ENCODE measurements at regions not wholly inside any gene's neighbourhood (a gene's known extent, or its start where the extent isn't known, plus 50 kb on each side); places are given as distances from the start of the nearest gene placed in this dataset.

DNA sequence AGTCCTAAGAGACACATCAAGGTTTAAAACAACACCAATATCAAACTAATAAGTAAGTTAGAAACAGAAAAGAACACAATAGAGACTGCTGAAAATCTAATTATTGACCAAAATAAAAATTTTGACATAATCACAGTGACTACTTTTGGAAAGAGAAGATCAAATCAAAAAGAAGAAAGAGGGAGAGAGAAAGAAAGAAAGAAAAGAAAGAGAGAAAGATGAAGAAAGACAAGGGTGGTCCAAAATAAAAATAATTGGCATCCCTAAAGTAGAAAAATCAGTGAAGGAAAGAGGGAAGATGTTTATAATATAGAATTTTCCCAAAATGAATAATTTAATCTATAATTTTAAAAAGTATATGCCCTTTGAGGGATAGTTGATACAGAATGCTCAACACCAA lies 118.8 kb upstream of the VIPR2 start:
- DNase-seq (ENCODE audit: low read depth): no peak

DNA sequence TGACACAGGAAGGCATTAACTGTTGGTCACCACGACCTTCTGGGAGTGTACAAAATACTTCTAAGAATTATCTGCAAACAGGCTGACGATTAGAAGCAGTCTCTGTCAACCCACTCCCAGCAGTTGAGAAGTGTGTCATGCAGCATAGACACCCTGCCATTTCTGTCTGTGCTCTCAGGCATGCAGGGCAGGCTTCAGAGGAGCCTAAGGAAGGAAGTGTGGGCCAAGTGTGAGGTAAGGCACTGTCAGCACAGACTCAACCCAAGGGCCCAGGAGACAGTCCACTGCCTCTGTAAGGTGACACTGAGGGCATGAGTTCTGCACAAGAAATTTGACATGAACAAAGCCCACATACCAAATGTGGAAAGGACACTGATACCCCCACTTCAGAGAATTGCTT lies 109.0 kb upstream of the VIPR2 start:
- no peak for DNase-seq (ENCODE audit: low read depth)

DNA sequence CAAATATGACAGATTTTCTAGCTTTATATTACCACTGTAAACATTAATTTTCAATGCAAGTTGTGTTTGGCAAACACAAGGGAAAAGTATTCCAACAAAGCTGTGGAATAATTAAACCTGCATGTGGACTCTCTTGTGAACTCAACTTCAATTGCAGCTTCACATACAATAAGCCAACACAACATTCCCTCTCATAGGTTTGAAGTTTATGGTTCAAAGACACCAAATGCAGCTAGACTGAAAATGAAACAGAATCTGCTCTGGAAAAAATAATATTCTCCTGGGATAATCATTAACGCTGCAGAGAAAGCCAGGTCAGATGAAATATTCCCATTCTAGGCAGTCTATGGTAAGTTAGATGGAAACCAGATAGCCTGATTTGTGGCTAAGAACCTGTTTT lies 105.8 kb upstream of the VIPR2 start:
- DNase-seq (ENCODE audit: low read depth): no peak

DNA sequence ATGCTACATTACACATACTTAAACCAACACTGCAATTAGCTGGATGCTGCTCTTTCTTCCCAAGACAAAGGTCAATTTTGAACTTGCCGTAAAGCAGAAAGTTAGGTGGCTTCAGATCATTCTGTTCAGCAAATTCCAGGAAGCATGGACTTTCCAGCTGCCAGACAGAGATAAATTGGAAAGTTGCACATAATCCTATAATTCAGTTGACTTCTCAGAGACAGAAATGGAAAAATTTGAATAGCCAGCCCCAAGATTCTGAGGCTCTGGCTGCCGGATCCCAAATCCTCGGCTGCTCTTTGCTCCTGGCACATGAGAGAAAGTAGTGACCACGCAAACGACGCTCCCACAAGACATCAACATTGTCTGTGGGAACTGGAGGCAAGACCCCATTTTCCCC lies 105.0 kb upstream of the VIPR2 start:
- no peak for DNase-seq (ENCODE audit: low read depth)

DNA sequence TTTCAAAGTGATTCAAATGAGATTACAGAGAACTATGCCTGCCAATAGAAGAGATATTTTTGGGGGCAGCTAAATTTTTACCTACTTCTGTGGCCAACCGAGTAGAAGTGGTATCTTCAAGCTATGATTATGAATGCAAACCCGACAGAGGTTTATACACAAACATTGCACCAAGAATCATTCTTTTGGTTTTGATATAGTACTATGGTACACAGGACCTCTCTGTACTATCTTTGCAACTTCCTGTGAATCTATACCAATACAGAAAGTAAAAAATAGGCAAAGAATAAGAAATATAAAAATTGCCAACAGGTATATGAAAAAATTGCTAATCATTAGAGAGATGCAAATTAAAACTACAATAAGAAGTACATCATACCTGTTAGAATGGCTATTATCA lies 103.2 kb upstream of the VIPR2 start:
- DNase-seq (ENCODE audit: low read depth): no peak

DNA sequence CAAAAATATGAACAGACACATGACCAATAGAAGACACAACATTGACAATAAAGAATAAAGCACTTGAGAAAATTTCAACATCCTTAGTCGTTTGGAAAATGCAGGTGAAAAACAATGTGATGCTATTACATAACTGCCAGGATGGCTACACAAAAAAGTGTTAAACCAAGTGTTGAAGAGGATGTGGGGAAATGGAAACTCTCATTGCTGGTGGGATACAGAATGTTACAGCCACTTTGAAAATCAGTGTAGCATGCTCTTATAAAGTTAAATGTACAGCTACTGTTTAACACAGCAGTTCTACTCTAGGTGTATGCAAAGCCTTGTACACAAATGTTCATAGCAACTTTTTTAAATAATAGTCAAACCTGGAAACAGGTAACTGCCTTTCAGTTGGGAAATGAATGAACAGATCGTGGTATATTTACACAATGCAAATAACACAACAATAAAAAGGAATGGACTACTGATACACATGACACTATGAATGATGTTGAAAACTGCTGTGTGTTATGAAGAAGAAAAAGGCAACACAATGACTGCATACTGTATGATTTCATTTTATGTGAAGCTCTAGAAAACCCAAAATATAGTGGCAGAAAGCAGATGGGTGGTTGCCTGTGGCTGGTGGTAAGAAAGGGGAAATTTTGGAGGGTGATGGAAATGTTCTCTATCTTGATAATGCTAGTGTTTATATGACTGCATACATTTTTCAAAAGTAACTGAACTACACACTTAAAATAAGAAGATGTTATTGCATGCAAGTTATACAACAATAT lies 102.2 kb upstream of the VIPR2 start:
- no peak for DNase-seq (ENCODE audit: low read depth)

DNA sequence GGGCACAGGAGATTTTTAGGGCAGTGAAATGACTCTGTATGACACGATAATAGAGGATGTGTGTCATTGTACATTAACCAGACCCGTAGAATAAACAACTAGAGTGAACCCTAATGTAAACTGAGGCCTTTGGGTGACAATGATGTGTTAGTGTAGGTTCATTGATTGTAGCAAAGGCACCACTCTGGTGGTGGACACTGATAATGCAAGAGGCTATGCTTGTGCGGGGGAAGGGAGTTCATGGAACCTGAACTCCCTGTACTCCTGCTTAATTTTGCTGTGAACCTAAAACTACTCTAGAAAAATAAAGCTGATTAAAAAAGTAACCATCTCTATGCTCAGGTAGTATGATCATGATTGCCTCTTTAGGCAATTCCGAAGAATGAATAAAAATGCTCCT lies 96.3 kb upstream of the VIPR2 start:
- no peak for DNase-seq (ENCODE audit: low read depth)

DNA sequence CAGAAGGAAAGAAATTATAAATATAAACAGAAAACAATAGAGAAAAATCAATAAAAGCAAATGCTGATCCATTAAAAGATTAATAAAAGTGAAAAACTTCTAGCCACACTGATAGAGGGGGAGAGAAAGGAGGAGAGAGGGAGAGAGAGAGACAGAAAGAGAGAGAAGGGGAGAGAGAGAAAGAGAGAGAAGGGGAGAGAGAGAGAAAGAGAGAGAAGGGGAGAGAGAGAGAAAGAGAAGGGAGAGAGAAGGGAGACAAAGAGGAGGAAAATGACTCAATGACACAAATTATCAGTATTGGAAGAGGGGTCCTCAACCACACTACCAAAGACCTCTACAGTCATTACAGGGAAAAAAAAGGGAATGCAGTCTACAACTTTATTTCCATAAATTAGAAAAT lies 94.4 kb upstream of the VIPR2 start:
- DNase-seq (ENCODE audit: low read depth): no peak

DNA sequence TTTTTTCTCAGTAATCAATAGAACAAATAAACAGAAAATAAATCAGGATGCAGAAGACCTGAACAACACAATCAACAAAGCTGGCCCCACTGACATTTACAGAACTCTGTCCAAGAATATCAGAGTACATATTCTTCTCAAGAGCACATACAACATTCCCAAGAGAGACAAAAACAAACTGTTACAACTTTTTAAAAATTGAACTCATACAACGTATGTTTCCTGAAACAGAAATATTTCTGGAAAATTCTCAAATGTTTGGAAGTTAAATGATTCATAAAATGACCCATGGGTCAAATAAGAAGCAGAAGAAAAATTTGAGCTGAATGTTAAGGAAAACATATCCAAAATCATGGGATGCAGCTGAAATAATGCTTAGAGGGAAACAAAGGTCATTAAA lies 93.9 kb upstream of the VIPR2 start:
- DNase-seq (ENCODE audit: low read depth): no peak

DNA sequence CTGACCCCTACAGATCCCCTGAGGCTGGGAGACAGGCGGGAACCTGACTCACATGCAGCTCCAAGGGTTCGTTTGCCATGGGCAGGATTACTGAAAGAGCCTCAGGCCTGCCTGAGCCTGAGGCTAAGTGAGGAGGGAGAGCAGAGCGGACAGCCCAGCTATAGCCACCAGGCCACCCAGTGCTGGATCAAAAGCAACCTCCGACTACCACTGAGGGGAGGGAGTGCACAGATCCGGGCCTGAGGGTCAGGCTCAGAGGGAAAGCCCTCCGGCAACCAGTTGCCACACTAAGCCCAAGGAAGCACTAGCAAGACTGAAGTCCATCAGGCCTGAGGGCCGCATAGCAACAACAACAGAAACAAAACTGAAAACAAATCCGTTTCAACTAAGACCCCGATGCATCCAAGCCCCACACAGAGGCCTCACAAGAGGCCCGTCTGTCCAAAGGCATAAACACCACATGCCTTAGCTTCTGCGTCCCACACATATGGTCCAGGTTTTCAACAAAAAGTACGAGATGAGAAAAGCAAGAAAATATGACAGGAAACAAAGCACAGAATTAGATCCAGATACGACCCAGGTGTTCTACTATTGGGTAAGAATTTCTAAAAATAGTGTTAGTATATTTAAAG lies 92.5 kb upstream of the VIPR2 start:
- no peak for DNase-seq (ENCODE audit: low read depth)

DNA sequence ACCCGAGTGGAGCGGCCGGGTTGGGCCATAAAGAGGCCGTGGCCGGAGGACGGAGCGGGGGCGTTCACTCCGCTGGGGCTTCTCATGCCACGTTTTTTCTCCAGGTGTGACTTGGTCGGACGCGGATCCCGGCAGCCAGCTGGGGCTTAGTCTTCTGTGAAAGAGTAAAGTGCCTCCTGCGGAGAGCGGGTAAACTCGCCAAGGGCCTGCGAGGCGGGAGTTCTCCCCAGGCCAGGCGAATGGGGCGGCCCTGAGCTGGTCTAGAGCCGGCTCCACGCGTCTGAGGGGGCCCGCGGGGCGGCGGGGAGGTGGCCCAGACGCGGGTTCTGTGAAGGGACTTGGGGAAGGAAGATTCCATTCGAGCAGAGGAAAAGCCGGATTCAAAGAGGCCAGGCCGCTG lies 86.3 kb upstream of the VIPR2 start:
- DNase-seq (ENCODE audit: low read depth): no peak

DNA sequence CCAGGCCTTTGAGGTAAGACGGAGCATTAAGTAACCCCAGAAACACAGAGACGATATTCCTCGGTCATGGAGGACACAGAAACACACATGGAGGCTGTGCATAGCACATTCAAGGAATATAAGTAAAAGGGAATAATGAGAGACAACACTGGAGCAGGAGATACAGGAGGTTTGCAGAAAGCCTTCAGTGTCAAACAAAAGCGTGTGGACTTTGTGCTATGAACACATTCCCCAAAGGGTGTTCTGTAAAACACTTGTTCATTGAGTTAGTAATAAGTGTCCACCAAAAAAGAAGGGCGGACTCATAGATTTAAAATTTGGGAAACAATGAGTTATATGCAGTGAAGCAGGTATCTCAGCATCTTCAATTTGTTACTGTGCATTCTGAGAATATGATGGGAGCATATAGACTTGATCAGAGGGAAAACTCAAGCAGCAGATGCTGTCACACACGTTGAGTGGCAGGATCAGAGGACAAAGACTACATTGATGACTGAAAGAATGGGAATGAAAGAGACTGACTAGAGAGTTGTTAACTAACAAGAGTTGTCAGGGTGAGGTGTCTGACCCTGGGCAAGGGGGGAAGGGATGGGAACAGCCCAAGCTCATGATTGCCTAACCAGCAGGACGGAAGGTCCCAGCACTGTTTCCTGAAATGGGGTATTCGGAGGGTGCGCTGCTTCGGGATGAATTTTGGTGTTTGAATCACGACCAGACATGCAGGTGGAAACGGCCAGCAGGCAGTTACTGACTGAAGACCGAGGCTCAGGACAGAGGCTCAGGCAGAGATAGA lies 85.2 kb upstream of the VIPR2 start:
- no peak for DNase-seq (ENCODE audit: low read depth)

DNA sequence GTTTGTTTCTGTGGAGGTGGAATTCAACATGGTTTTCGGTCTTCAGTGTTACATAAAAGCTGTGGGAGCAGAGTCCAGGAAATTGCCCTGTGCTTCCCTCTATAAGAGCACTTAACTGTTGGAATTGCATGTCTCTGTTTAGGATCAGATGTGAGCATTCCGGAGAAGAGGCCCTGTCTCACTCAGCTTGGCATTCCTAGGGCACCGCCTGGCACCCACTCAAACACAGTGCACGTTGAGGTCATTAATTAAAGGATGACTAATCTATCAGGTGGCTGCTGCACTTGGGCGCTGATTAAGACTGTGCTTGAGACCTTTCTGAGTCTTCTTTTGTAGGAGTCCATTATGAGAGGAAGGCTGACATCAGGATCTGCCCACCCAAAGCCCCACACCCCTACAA lies 82.8 kb upstream of the VIPR2 start:
- DNase-seq (ENCODE audit: low read depth): no peak

DNA sequence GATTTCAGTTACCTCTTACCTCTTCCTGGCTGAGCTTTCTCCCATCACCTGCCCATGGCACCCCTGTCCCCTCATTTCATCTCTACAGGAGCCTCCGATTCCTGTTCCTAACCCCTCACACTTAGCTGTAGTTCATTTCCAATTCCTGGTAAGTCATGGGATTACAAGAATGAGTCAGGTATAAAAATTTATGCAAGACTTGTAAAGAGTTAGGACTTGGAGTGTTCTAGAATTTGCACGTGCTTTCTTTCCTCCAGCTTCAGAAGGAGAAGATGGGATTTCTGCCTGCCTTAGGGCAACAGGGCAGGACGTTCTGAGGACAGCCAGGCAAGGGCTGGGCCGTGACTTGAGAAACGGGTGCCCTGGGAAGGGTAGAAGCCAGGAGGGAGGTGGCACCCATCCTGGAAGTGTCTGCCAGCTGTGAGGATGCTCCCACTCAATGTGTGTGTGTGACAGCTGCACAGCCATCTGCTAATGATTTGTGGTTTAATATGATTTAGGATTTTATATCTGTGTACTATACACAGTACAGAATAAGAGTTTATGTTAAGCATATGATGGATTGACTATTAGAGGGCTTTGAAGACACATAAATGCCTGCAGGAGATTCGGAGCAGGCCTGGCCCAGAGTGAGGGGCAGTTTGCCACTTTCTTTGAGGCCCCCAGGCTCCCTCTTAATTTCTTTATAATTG lies 81.5 kb upstream of the VIPR2 start:
- no peak for DNase-seq (ENCODE audit: low read depth)

DNA sequence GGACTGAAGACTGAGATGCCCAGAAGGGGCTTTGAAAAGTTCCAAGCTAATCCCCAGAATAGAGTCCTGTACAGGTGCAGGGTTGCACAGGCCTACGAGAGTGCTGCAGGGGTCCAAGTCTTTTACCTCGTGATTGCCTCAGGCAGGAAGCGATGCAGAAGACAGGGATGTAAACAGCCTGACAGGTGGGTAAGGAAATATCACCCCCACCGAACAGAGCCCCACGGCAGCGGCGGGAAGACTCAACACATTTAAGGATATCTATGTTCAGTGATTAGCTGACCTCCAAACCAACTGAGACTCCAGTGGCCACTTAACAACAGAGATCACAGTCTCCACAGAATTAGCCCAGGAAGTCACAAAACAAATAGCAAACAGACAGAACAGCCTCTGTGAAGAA lies 73.9 kb upstream of the VIPR2 start:
- DNase-seq (ENCODE audit: low read depth): no peak

DNA sequence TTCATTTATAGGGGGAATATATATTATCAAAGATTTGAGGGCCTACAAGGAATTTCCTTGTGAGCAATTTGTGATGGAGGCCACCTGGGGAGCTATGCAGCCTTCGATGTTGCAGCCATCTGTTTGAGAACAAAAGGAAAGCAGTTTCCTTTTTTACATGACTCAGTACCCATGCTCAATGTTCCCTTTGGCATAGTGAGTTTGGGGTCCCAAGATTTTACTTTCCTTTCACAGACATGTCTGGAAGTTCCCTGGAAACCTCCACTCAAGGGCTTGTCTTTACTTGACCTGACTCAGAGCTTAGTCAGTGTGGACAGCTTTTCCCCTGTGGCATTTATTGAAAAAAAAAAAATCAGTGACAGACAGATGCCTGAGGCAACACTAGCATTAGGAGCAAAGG lies 73.5 kb upstream of the VIPR2 start:
- DNase-seq (ENCODE audit: low read depth): peak; percentile 33

DNA sequence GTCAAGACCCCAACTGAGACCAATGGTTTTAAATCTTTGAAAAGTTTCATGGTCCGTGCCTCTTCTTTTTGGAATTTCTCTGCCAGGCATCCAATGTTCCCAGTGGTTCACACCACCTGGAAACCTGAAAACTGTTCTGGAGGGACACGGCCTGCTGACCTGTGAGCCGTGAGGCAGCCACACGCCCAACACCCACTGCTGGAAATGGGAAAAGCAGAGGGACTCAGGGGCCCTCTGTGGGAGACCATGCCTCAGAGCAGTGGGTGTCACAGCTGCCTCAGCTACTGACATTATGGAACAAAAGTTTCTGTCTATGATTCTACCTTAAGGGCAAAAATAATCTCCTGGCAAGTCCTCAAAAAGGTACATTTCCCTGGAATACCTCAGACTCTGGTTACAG lies 70.4 kb upstream of the VIPR2 start:
- DNase-seq (ENCODE audit: low read depth): no peak

DNA sequence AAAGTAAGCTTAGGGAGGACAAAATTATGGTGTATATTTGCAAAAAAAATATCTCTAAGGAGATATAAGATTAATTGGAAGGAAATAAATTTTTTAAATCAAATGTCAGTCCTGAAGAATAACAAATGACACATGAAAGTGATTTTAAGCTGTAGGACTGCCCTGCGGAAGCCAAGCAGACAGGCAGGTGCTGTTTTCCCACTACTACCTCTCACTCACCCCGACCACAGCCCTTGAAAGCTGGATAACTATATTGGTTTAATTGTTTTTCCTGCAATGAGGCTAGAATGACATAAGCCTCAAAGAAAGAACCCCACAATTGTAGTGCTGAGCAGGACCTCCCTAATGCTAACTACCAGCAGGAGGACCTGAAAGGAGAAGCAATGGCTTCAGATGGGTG lies 68.6 kb upstream of the VIPR2 start:
- no peak for DNase-seq (ENCODE audit: low read depth)

DNA sequence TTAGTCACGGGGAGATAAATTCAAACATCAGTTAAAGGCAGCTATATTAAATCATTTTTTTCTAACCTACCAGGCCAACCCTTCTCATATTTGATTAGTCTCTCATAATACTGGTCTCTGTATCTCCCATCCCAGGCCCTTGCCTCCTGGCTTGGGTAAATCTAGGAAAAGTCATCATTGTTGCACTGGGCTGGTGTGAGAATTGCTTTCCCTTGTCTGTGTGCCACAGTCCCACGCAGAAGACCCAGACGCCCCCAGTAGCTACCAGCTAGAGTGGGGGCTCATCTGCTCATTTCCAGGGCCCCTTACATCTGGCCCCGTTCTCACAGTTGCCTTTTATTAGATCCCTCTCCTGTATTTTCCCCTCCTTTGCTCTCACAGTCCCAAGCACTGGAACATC lies 67.6 kb upstream of the VIPR2 start:
- DNase-seq (ENCODE audit: low read depth): no peak

DNA sequence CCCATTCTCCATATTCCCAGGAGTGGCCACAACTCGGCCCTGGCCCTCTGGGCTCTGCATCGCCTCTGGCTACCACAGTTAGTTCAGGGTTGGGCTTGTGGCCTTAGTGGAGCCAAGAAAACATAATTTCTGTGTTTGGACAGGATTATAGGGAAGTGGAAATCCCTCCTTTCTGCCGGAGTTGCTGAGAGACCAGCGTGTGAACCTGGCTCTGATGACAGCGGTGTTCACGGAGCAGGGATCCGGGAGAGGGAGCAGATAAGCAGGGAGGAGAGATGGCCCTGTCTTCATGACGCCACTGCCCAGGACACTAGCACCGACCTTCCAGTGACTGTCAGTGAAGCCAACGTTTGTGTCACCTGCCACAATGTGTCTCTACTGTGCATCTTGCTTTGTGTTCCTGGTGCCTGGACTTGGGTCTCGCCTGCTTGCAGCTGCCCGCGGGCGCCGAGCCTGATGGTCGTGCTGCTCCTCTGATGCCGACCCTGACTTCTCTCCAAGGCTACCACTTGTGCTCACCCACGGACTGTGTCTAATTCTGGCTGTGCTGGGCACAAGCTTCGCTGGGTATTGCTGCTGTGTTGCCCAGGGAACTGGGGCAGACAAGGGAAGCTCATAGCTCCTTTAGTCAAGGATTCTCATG lies 67.0 kb upstream of the VIPR2 start:
- no peak for DNase-seq (ENCODE audit: low read depth)

DNA sequence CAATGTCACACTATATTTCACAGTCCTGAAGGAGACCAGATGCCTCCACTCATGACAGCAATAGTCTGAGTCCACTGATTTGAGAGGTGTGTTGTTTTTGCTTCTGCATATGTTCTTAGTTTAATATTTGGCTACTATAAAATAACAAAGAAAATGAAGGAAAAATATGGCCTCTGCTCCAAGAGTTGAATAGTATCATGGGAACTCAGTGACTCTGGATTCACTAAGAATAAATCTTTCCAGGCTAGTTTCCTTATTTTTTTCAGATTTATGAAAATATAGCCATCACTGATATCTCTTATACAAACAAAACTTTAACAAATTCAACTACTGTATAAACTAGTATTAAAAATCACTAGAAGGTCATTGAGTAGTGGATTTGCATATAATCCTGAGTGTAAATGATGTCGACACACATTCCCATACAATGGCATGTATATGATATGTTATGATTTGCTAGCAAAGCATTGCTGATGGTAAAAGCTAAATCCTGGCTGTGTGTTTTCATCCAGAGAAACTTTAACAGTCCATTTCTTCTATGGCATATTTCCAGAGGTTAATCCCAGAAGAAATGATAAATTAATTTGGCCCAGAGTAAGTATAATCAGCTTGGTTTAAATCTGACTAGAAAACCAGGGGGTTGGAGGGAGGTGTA lies 66.0 kb upstream of the VIPR2 start:
- DNase-seq (ENCODE audit: low read depth): no peak

Data from HT1080 (cell line).